ENCODE measurements at regions not wholly inside any gene's neighbourhood (a gene's known extent, or its start where the extent isn't known, plus 50 kb on each side); places are given as distances from the start of the nearest gene placed in this dataset.

- H3K36me3 ChIP-seq (replicated peaks; ENCODE audit: insufficient read depth, low read depth): no peaks in the 10 kb centered on the region
- H3K27me3 ChIP-seq: no peaks in the 10 kb centered on the region
- no peak for TF ChIP-seq EZH2phosphoT487 (IDR thresholded peaks at IDR 0.05; ENCODE audit: low read depth, severe bottlenecking, unreplicated experiment)
- TF ChIP-seq CTCF (IDR thresholded peaks at IDR 0.05; ENCODE audit: poor library complexity): no peak
- no peak for DNase-seq (ENCODE audit: low spot score)
- no peaks in the 10 kb centered on the region for H3K9me2 ChIP-seq (replicated peaks; ENCODE audit: insufficient read depth)
- H3K9me3 ChIP-seq (ENCODE audit: low read depth): no peaks in the 10 kb centered on the region
- no peaks in the 10 kb centered on the region for H4K20me1 ChIP-seq (ENCODE audit: insufficient read depth, poor library complexity, severe bottlenecking)
- 64% methylated on average over 4 of the region's 4 CpGs for WGBS (ENCODE audit: low lambda C conversion rate, missing lambda C conversion rate)
- no peaks in the 10 kb centered on the region for H3K4me1 ChIP-seq (ENCODE audit: insufficient read depth)
- no peak overlapping the region for H3K27ac ChIP-seq
- no peak overlapping the region for H2AFZ ChIP-seq
- H3K79me2 ChIP-seq: no peaks in the 10 kb centered on the region
- H3K4me3 ChIP-seq: no peak overlapping the region
- no peak overlapping the region for H3K4me2 ChIP-seq
Measured at GRCh38 chr4:64121803-64122202, 287.4 kb downstream of the TECRL start.

GRCh38 chr4:64105903-64106302, 303.3 kb downstream of the TECRL start:
- WGBS (ENCODE audit: low lambda C conversion rate, missing lambda C conversion rate): 32% methylated on average over 1 of the region's 1 CpG
- TF ChIP-seq CTCF (IDR thresholded peaks at IDR 0.05; ENCODE audit: poor library complexity) (no peak), EZH2 (IDR thresholded peaks at IDR 0.05; ENCODE audit: borderline replicate concordance) (no peak), EZH2phosphoT487 (IDR thresholded peaks at IDR 0.05; ENCODE audit: low read depth, severe bottlenecking, unreplicated experiment) (no peak)

GRCh38 chr4:64095398-64095797, 313.9 kb downstream of the TECRL start:
- Histone ChIP-seq H2AFZ (no peak overlapping the region), H3K9me2 (replicated peaks; ENCODE audit: insufficient read depth) (no peaks in the 10 kb centered on the region), H3K4me3 (no peak overlapping the region), H3K79me2 (no peaks in the 10 kb centered on the region), H3K4me2 (no peak overlapping the region), H3K4me1 (ENCODE audit: insufficient read depth) (no peaks in the 10 kb centered on the region), H3K27ac (no peak overlapping the region), H3K36me3 (replicated peaks; ENCODE audit: insufficient read depth, low read depth) (no peaks in the 10 kb centered on the region), H3K27me3 (no peaks in the 10 kb centered on the region), H3K9me3 (ENCODE audit: low read depth) (no peaks in the 10 kb centered on the region), H4K20me1 (ENCODE audit: insufficient read depth, poor library complexity, severe bottlenecking) (no peaks in the 10 kb centered on the region)
- TF ChIP-seq EZH2 (IDR thresholded peaks at IDR 0.05; ENCODE audit: borderline replicate concordance) (no peak), CTCF (IDR thresholded peaks at IDR 0.05; ENCODE audit: poor library complexity) (no peak), EZH2phosphoT487 (IDR thresholded peaks at IDR 0.05; ENCODE audit: low read depth, severe bottlenecking, unreplicated experiment) (no peak)
- no peak for DNase-seq (ENCODE audit: low spot score)
- 68% methylated on average over 1 of the region's 1 CpG for WGBS (ENCODE audit: low lambda C conversion rate, missing lambda C conversion rate)

More at GRCh38 chr4:64105903-64106302, 303.3 kb downstream of the TECRL start:
- no peak overlapping the region for H2AFZ ChIP-seq
- no peaks in the 10 kb centered on the region for H4K20me1 ChIP-seq (ENCODE audit: insufficient read depth, poor library complexity, severe bottlenecking)
- H3K4me2 ChIP-seq: no peak overlapping the region
- H3K9me3 ChIP-seq (ENCODE audit: low read depth): no peaks in the 10 kb centered on the region
- no peaks in the 10 kb centered on the region for H3K36me3 ChIP-seq (replicated peaks; ENCODE audit: insufficient read depth, low read depth)
- no peak overlapping the region for H3K4me3 ChIP-seq
- no peaks in the 10 kb centered on the region for H3K9me2 ChIP-seq (replicated peaks; ENCODE audit: insufficient read depth)
- DNase-seq (ENCODE audit: low spot score): no peak
- no peak overlapping the region for H3K27ac ChIP-seq
- H3K79me2 ChIP-seq: no peaks in the 10 kb centered on the region
- no peaks in the 10 kb centered on the region for H3K27me3 ChIP-seq
- no peaks in the 10 kb centered on the region for H3K4me1 ChIP-seq (ENCODE audit: insufficient read depth)

GRCh38 chr4:64079316-64079715, 329.9 kb downstream of the TECRL start:
- H3K27ac ChIP-seq: no peak overlapping the region
- TF ChIP-seq CTCF (IDR thresholded peaks at IDR 0.05; ENCODE audit: poor library complexity) (no peak), EZH2phosphoT487 (IDR thresholded peaks at IDR 0.05; ENCODE audit: low read depth, severe bottlenecking, unreplicated experiment) (no peak), EZH2 (IDR thresholded peaks at IDR 0.05; ENCODE audit: borderline replicate concordance) (no peak)
- no peaks in the 10 kb centered on the region for H3K4me1 ChIP-seq (ENCODE audit: insufficient read depth)
- no peaks in the 10 kb centered on the region for H3K9me2 ChIP-seq (replicated peaks; ENCODE audit: insufficient read depth)
- H3K4me2 ChIP-seq: no peak overlapping the region
- no peak overlapping the region for H3K4me3 ChIP-seq
- H3K9me3 ChIP-seq (ENCODE audit: low read depth): no peaks in the 10 kb centered on the region
- DNase-seq (ENCODE audit: low spot score): no peak
- no peak overlapping the region for H2AFZ ChIP-seq
- no peaks in the 10 kb centered on the region for H4K20me1 ChIP-seq (ENCODE audit: insufficient read depth, poor library complexity, severe bottlenecking)
- H3K79me2 ChIP-seq: no peaks in the 10 kb centered on the region
- no peaks in the 10 kb centered on the region for H3K27me3 ChIP-seq
- H3K36me3 ChIP-seq (replicated peaks; ENCODE audit: insufficient read depth, low read depth): no peaks in the 10 kb centered on the region
